K562 (cell line): ENCODE measurements at regions not wholly inside any gene's neighbourhood (a gene's known extent, or its start where the extent isn't known, plus 50 kb on each side); places are given as distances from the start of the nearest gene placed in this dataset.

Source experiments
- GMEB1 ChIP-seq: fragments of 250-450 bp; sonication (Bioruptor Pico); IDR thresholded peaks from 2 replicates; pipeline ENCODE4 v1.4.0; 2020; ENCODE audit warnings: mild to moderate bottlenecking
- HMGN3 ChIP-seq: IDR thresholded peaks from 2 replicates; pipeline ENCODE4 v1.6.1; 2011; ENCODE audit warnings: borderline replicate concordance, low read depth, mild to moderate bottlenecking, mixed read lengths, low read length; ENCODE audit not compliant: insufficient read length; ENCODE audit errors: extremely low read depth
- JUND ChIP-seq, 2 experiments: IDR thresholded peaks; 2 replicates in 1 of 2; 3 replicates in 1 of 2; pipeline ENCODE4 v1.6.1; 2011; ENCODE audit warnings: borderline replicate concordance in 2 of 2, low read depth in 2 of 2, low read length in 2 of 2, improper control_type of control experiment in 1 of 2, missing biosample characterization in 1 of 2, missing genetic modification characterization in 1 of 2, missing genetic modification reagents in 1 of 2
- NCOA4 ChIP-seq: fragments of 450-650 bp; IDR thresholded peaks from 2 replicates; pipeline ENCODE4 v1.6.1; 2018; ENCODE audit warnings: mild to moderate bottlenecking; ENCODE audit not compliant: partially characterized antibody
- RBM15 ChIP-seq: fragments of 200-400 bp; formaldehyde crosslinking; IDR thresholded peaks from 2 replicates; pipeline ENCODE4 v1.6.1; 2018; ENCODE audit warnings: mild to moderate bottlenecking, low read length, moderate library complexity; ENCODE audit not compliant: insufficient read depth
- SFPQ ChIP-seq: fragments of 200-400 bp; formaldehyde crosslinking; IDR thresholded peaks from 2 replicates; pipeline ENCODE4 v1.6.1; 2017; ENCODE audit warnings: mild to moderate bottlenecking, low read depth, low read length, moderate library complexity
- TAL1 ChIP-seq: fragments of 450-650 bp; IDR thresholded peaks from 2 replicates; pipeline ENCODE4 v1.6.1; 2016; ENCODE audit warnings: mild to moderate bottlenecking
- ZBED1 ChIP-seq: IDR thresholded peaks from 2 replicates; pipeline ENCODE4 v1.6.1; 2014
- ZNF778 ChIP-seq: fragments of 450-650 bp; formaldehyde crosslinking; IDR thresholded peaks from 2 replicates; pipeline ENCODE4 v1.4.0; 2020; ENCODE audit warnings: mild to moderate bottlenecking, moderate library complexity
- TF ChIP-seq, protein P1 (sequence below): sonication (generic); formaldehyde crosslinking; IDR thresholded peaks from 2 replicates; pipeline ENCODE4 v1.8.0; 2023; ENCODE audit warnings: missing genetic modification reagents, mild to moderate bottlenecking, borderline replicate concordance

- TF ChIP-seq, protein P1, sequence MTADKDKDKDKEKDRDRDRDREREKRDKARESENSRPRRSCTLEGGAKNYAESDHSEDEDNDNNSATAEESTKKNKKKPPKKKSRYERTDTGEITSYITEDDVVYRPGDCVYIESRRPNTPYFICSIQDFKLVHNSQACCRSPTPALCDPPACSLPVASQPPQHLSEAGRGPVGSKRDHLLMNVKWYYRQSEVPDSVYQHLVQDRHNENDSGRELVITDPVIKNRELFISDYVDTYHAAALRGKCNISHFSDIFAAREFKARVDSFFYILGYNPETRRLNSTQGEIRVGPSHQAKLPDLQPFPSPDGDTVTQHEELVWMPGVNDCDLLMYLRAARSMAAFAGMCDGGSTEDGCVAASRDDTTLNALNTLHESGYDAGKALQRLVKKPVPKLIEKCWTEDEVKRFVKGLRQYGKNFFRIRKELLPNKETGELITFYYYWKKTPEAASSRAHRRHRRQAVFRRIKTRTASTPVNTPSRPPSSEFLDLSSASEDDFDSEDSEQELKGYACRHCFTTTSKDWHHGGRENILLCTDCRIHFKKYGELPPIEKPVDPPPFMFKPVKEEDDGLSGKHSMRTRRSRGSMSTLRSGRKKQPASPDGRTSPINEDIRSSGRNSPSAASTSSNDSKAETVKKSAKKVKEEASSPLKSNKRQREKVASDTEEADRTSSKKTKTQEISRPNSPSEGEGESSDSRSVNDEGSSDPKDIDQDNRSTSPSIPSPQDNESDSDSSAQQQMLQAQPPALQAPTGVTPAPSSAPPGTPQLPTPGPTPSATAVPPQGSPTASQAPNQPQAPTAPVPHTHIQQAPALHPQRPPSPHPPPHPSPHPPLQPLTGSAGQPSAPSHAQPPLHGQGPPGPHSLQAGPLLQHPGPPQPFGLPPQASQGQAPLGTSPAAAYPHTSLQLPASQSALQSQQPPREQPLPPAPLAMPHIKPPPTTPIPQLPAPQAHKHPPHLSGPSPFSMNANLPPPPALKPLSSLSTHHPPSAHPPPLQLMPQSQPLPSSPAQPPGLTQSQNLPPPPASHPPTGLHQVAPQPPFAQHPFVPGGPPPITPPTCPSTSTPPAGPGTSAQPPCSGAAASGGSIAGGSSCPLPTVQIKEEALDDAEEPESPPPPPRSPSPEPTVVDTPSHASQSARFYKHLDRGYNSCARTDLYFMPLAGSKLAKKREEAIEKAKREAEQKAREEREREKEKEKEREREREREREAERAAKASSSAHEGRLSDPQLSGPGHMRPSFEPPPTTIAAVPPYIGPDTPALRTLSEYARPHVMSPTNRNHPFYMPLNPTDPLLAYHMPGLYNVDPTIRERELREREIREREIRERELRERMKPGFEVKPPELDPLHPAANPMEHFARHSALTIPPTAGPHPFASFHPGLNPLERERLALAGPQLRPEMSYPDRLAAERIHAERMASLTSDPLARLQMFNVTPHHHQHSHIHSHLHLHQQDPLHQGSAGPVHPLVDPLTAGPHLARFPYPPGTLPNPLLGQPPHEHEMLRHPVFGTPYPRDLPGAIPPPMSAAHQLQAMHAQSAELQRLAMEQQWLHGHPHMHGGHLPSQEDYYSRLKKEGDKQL (CRISPR knock-in tag), result no peak
- TF ChIP-seq HMGN3 (no peak), SFPQ (no peak), NCOA4 (no peak), JUND (IDR thresholded peaks at IDR 0.05; ENCODE audit: borderline replicate concordance, low read depth, low read length) (no peak), JUND (tag; IDR thresholded peaks at IDR 0.05; ENCODE audit: borderline replicate concordance, low read depth, low read length) (no peak), GMEB1 (CRISPR knock-in tag) (no peak), ZBED1 (no peak), TAL1 (no peak), RBM15 (no peak), ZNF778 (no peak)
- TF ChIP-seq, all 486 proteins: peak for 0
Measured at GRCh38 chr2:235211056-235211455, 259.2 kb downstream of the SH3BP4 start (continued).
